ENCODE measurements at regions not wholly inside any gene's neighbourhood (a gene's known extent, or its start where the extent isn't known, plus 50 kb on each side); places are given as distances from the start of the nearest gene placed in this dataset.
A peak's percentile ranks its signal among the peaks of the same experiment; 100 is the strongest.

DNA sequence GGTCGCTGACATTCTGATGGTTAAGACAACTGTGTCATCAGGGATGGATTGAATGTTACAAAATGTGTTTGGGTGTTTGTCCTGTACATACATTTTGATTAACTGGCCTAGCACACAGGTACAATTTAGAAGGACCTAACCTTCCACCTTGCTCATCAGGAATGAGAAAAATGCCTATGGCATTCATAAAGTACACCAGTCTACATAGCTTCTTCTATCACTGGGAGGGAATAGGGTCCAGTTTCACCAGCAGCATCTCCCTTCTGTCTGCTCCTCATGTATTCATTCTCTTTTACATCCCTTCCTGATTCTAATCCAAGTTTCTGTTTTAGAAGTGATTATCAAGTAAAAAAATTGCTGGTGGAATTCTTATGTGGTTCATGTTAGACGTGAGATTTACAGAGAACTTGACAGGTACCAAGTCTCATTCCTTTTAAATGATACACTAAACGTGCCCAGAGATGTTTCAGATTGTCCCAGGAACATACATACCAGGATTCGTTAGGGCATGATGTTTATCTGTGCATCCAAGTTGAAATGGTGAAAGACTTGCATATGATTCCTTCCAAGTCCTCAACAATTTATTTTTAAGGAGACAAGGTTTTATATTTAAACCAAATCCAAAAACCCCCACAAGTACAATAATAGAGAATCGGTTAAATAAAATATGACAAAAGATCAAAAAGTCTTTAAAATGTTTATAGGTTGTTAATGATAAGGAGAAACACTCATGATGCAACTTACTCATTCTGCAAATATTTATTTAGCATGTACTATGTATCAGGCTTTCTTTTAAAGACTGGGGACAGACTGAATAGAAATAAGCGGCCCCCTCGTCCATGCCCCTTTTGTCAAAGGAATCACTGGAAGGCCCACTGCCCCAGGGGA is 359.1 kb downstream of the ZNF674 start:
- no peaks in the 10 kb centered on the region for H3K36me3 ChIP-seq (replicated peaks in 1 of 2; ENCODE audit: control insufficient read depth in 1 of 2, insufficient read depth in 2 of 2, low read length in 2 of 2)
- ChIA-PET POLR2A (no interaction called here), CTCF (ENCODE audit: low intra/inter-chr PET ratio, low total read pairs) (no interaction called here)
- no peak overlapping the region for H3K4me3 ChIP-seq (replicated peaks in 1 of 3; ENCODE audit: insufficient read depth in 1 of 3, low read depth in 2 of 3, low read length in 3 of 3)
- 6% methylated on average over 7 of the region's 7 CpGs for WGBS (ENCODE audit: low lambda C conversion rate)
- in situ Hi-C loops (cut with HindIII; ENCODE audit: extremely low pct_ligation_motif_present, low pct_unique_long_range_greater_than_20kb) = no loop called here
- no peak overlapping the region for H2AFZ ChIP-seq (ENCODE audit: low read length)
- DNase-seq (ENCODE audit: low spot score) (peak; percentile 52), FAIRE-seq (no peak), ATAC-seq (peak; percentile 48; the same call in 2 of the 3 replicates)
- H3K79me2 ChIP-seq (ENCODE audit: insufficient read depth, low read length) = no peaks in the 10 kb centered on the region
- H3K27me3 ChIP-seq (ENCODE audit: control insufficient read depth in 1 of 2, insufficient read depth in 2 of 2, low read length in 2 of 2) = no peaks in the 10 kb centered on the region
- no peak overlapping the region for H3K27ac ChIP-seq (ENCODE audit: extremely low read length, insufficient read depth, low read length)
- BruUV-seq (replicated peaks) = no TSS peak
- H3K9ac ChIP-seq (ENCODE audit: insufficient read depth, low read depth, low read length) = no peak overlapping the region
- H4K20me1 ChIP-seq (ENCODE audit: insufficient read depth, low read length) = no peaks in the 10 kb centered on the region
- H3K4me2 ChIP-seq (ENCODE audit: low read depth, low read length) = 0 out of 2 replicates have a peak overlapping the region, but pooled peaks have one; percentile 23
- H3K9me3 ChIP-seq (ENCODE audit: low read length) = no peaks in the 10 kb centered on the region
- intact Hi-C loops (cut with micrococcal nuclease; ENCODE audit: unreplicated experiment) = loop anchor here (10.0 kb wide), 1 partner anchor 139 kb away; no protein-coding TSS in a partner anchor
- H3K4me1 ChIP-seq (ENCODE audit: insufficient read depth, low read length) = peaks cover 21% of the 10 kb centered on the region
- TF ChIP-seq CENPT (CRISPR knock-in tag; IDR thresholded peaks at IDR 0.05; ENCODE audit: low read depth) (no peak), EHMT2 (IDR thresholded peaks at IDR 0.05; ENCODE audit: borderline replicate concordance, low read depth, low read length) (no peak), ZNF24 (IDR thresholded peaks at IDR 0.05) (no peak), ZC3H13 (CRISPR knock-in tag; IDR thresholded peaks at IDR 0.05) (no peak), GATAD2A (CRISPR knock-in tag; IDR thresholded peaks at IDR 0.05) (0 out of 2 replicates have a peak, but pooled peaks have one; percentile 29), ZNF563 (CRISPR knock-in tag; IDR thresholded peaks at IDR 0.05) (no peak), NR1H2 (CRISPR knock-in tag; IDR thresholded peaks at IDR 0.05; ENCODE audit: borderline replicate concordance, low read depth) (no peak), ZNF329 (CRISPR knock-in tag; IDR thresholded peaks at IDR 0.05; ENCODE audit: low read depth) (no peak), TAF1 (CRISPR knock-in tag; IDR thresholded peaks at IDR 0.05) (no peak), ZNF724P (CRISPR knock-in tag; IDR thresholded peaks at IDR 0.05; ENCODE audit: borderline replicate concordance) (no peak), MXI1 (IDR thresholded peaks at IDR 0.05; ENCODE audit: borderline replicate concordance, low read depth, low read length) (no peak), ZNF766 (CRISPR knock-in tag; IDR thresholded peaks at IDR 0.05; ENCODE audit: borderline replicate concordance) (no peak)
- TF ChIP-seq, protein P1, sequence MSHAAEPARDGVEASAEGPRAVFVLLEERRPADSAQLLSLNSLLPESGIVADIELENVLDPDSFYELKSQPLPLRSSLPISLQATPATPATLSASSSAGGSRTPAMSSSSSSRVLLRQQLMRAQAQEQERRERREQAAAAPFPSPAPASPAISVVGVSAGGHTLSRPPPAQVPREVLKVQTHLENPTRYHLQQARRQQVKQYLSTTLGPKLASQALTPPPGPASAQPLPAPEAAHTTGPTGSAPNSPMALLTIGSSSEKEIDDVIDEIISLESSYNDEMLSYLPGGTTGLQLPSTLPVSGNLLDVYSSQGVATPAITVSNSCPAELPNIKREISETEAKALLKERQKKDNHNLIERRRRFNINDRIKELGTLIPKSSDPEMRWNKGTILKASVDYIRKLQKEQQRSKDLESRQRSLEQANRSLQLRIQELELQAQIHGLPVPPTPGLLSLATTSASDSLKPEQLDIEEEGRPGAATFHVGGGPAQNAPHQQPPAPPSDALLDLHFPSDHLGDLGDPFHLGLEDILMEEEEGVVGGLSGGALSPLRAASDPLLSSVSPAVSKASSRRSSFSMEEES (CRISPR knock-in tag; IDR thresholded peaks at IDR 0.05) = 0 out of 2 replicates have a peak, but pooled peaks have one; percentile 28
- TF ChIP-seq, protein P2, sequence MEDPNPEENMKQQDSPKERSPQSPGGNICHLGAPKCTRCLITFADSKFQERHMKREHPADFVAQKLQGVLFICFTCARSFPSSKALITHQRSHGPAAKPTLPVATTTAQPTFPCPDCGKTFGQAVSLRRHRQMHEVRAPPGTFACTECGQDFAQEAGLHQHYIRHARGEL (CRISPR knock-in tag; IDR thresholded peaks at IDR 0.05) = no peak
- TF ChIP-seq, protein P3, sequence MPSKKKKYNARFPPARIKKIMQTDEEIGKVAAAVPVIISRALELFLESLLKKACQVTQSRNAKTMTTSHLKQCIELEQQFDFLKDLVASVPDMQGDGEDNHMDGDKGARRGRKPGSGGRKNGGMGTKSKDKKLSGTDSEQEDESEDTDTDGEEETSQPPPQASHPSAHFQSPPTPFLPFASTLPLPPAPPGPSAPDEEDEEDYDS (CRISPR knock-in tag; IDR thresholded peaks at IDR 0.05) = no peak
- TF ChIP-seq, protein P4, sequence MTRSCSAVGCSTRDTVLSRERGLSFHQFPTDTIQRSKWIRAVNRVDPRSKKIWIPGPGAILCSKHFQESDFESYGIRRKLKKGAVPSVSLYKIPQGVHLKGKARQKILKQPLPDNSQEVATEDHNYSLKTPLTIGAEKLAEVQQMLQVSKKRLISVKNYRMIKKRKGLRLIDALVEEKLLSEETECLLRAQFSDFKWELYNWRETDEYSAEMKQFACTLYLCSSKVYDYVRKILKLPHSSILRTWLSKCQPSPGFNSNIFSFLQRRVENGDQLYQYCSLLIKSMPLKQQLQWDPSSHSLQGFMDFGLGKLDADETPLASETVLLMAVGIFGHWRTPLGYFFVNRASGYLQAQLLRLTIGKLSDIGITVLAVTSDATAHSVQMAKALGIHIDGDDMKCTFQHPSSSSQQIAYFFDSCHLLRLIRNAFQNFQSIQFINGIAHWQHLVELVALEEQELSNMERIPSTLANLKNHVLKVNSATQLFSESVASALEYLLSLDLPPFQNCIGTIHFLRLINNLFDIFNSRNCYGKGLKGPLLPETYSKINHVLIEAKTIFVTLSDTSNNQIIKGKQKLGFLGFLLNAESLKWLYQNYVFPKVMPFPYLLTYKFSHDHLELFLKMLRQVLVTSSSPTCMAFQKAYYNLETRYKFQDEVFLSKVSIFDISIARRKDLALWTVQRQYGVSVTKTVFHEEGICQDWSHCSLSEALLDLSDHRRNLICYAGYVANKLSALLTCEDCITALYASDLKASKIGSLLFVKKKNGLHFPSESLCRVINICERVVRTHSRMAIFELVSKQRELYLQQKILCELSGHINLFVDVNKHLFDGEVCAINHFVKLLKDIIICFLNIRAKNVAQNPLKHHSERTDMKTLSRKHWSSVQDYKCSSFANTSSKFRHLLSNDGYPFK (CRISPR knock-in tag; IDR thresholded peaks at IDR 0.05; ENCODE audit: borderline replicate concordance) = no peak
- TF ChIP-seq, protein P5, sequence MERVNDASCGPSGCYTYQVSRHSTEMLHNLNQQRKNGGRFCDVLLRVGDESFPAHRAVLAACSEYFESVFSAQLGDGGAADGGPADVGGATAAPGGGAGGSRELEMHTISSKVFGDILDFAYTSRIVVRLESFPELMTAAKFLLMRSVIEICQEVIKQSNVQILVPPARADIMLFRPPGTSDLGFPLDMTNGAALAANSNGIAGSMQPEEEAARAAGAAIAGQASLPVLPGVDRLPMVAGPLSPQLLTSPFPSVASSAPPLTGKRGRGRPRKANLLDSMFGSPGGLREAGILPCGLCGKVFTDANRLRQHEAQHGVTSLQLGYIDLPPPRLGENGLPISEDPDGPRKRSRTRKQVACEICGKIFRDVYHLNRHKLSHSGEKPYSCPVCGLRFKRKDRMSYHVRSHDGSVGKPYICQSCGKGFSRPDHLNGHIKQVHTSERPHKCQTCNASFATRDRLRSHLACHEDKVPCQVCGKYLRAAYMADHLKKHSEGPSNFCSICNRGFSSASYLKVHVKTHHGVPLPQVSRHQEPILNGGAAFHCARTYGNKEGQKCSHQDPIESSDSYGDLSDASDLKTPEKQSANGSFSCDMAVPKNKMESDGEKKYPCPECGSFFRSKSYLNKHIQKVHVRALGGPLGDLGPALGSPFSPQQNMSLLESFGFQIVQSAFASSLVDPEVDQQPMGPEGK (CRISPR knock-in tag; IDR thresholded peaks at IDR 0.05) = peak; percentile 43; the same call in 1 of the 2 replicates
